ENCODE measurements at regions not wholly inside any gene's neighbourhood (a gene's known extent, or its start where the extent isn't known, plus 50 kb on each side); places are given as distances from the start of the nearest gene placed in this dataset.

DNA sequence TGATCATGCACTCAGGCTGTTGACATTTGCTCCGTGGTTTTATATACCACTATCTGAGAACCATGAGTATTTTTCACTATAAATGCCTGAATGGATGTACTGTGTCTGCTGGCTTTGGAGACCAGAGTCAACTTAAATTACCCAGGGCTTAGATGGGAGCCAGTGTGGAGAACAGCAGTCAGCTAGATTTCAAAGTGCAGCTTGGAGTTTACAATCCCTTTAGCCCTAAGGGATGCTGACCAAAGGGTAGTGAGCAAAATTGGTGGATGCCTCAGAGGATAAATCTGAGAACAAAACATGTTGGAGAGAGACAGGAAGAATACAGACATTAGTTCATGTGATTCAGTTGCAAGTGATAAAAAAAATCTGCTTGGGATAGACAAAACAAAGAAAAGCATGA, 327.5 kb downstream of the C11orf87 start:
- DNase-seq (ENCODE audit: low spot score), result no peak

DNA sequence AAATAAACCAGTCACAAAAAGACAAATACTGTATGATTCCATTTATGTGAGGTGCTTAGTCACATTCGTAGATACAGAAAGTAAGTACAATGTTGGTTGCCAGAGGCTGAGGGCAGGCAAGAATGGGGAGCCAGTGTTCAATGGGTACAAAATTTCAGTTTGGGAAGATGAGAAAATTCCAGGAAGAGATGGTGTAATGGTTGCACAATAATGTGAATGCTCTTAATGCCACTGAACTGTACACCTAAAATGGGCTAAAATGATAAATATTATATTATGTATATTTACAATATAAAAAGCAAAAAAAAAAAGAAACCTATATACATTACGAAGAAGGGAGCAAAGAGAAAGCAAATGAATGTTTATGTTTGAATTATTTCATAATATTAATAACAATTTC, 329.0 kb downstream of the C11orf87 start:
- no peak for DNase-seq (ENCODE audit: low spot score)

DNA sequence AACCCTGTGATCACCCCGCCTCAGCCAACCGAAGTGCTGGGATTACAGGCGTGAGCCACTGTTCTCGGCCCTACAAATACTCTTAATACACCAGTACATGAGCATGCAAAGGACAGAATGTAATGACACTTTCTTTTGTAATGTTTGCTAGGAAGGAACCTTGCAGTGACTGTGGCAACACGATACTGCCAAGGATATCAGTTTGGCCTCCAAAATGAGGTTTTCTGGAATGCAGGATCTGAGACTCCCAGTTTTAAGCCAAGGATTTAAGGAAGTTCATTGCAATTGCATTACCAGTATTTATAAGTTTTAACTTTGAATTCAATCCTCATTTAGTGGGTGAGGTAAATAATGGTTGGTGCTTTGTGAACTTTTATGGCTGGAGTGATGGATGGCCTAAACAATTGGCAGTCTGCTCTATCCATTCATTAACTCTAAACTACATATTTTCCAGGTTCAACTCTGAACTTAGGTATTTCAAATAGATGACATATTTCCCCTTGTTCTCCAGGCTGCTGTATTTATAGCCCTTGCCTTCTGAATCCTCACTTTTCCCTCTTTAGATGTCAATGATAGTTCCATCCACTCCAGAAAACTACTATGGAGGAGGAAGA, 330.3 kb downstream of the C11orf87 start:
- peak; percentile 18 for DNase-seq (ENCODE audit: low spot score)

DNA sequence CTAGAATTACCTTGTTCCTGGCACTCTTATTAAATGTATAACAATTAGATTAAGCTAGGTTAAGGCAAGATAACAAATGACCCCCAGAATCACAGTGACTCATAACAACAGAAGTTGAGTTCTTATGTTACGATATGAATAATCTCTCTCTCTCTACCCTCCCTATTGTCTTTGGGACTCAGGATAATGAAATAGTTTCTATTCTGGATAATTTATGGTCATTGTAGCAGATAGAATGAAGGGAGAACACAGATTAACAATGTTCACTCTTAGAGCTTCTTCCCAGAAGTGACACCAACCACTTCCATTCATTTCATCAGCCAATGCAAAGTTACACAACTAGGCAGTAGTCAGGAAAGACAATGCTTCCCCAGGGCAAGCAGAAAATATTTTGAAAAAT, 334.5 kb downstream of the C11orf87 start:
- no peak for DNase-seq (ENCODE audit: low spot score)

DNA sequence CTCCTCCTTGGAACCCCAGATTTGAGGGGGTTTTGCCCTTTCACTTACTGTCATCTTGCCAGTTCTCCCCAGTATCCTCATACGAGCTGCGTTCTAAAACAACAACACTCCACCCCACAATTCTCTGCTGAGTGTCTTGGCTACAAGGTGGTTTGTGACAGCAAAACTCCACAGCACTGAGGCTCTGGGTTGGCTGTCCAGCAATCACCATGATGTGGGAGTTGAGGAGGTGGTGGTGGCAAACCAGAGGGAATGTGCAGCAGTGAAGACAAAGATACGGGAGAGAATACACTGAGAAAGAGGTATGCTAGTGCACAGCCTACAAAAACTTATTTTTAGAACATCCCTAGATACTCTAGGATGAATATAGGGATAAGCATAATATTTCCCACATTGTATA, 335.0 kb downstream of the C11orf87 start:
- DNase-seq (ENCODE audit: low spot score), result no peak

DNA sequence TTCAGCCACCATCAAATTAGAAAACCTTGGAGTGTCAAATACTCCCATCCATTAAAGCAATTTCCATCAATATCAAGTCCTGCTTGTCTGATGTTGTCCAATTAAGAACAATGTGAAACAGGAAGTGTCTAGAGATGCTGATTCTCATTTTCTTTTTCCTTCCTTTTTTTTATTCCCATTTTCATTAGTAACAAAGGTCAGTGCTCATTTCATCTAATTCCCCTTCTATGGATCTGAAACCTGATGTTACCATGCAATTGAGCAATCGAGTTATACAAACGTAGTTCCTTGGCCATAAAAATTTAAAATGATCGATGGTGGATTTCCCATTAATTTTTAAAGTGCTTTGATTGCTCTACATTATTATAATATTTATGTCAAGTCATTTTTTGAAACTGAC, 330.6 kb upstream of the ZC3H12C start:
- DNase-seq (ENCODE audit: low spot score), result no peak

DNA sequence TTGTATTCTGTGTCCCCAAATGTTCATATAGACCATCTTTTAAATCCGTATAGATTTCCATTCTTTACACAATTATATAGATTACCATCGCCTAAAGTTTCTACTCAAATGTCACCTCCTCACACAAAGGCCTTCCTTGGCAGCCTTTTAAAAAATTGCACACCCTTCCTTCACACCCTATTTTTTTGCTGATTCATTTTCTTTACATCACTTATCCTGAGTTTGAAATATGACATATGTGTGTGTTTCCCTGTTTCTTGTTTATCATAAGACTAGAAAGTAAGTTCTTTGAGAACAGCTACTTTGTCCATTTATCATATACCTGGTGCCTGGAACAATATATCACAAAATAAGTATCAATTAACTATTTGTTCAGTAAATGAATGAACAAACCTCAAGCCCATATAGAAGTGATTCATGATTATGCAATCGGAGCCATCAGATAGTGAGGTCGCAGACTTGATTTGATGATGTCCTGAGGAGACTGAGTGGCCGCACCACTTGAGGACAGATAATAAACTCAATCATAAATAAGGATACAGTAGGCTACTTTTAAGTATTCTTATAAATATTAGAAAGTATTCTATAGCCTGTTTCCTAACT, 327.4 kb upstream of the ZC3H12C start:
- no peak for DNase-seq (ENCODE audit: low spot score)

DNA sequence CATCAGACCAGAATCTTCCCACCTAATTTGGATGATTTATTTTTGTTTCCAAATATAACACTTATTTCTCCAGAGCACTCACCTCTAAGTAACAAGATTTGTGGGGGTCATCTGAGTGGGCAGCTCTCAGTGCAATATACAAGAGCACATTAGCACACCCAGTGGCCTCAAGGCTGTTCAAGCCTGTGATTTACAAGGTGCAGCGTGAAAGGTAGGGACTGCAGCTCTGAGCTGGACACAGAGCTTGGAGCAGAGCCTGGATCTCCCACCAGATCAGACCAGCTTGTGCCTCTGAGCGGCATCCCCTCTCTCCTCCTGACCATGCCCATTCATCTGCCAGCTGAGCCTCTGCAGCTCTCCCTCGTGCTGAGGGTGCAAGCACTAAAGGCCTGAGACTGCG, 323.3 kb upstream of the ZC3H12C start:
- DNase-seq (ENCODE audit: low spot score), result no peak

DNA sequence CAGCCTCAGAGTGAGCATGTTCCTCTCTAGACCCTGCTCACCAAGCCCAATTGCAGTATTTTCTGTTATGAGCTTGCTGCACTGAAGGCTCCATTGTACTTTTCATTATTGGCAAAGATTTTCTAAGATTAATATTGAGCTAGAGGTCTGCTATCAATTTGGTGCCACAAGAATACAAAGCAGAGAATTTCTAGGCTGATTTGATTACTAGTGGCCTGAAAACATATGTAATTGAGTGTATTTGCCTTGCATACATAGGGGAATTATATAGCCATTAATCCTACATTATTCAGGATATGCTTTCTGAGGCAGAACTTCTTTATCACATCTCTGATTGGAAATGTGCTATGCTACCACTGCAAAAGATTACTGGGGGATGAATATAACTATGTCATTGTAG, 322.9 kb upstream of the ZC3H12C start:
- no peak for DNase-seq (ENCODE audit: low spot score)

DNA sequence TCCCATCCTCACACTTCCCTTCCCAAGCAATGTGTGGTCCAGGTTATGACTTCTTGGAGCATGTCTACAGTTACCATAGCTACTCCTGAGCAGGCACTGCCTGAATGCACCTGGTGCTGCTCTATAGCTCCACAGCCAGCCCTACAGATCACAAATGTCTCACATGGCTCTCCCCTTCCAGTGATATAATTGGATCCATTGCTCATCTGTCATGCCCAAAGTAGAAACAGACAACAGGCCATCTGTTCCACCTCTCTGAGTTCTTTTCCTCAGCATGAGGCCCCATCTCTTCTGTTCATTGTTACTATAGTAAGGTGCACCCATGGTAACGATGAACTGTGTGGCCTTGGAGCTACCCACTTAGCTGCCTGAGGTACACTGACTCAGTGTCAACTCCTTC, 320.3 kb upstream of the ZC3H12C start:
- DNase-seq (ENCODE audit: low spot score), result no peak

DNA sequence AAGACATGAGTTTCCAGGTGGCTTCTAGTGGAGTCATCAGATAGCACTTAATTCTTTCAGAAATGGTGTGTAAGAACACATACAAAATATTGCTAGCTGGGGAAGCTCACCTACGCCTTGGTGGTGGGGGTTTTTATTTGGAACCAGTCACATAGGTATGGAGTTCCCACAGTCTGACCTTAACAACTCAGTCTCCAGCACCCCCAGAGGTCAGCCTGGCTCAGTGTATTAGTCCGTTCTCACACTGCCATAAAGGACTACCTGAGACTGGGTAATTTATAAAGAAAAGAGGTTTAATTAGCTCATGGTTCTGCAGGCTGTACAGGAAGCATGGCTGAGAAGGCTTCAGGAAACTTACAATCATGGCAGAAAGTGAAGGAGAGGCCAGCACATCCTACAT, 317.5 kb upstream of the ZC3H12C start:
- DNase-seq (ENCODE audit: low spot score), result no peak

DNA sequence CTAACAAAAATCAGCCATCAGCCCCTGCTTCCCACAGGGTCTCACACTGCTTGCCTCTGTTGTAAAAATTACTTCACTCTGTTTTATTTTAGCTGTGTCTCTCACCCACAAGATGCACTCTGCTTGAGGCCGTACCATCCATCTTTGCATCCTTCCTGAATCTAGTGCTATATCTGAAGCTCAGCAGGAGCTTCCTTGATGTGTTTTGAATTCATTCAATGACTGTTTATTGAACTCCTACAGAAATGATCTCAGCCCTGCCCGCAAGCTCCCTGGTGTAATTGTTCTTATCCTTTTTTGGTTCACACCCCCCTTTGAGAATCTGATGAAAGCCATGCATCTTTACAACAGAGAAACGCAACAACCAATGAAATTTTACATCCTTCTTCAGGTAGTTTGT, 310.2 kb upstream of the ZC3H12C start:
- no peak for DNase-seq (ENCODE audit: low spot score)

DNA sequence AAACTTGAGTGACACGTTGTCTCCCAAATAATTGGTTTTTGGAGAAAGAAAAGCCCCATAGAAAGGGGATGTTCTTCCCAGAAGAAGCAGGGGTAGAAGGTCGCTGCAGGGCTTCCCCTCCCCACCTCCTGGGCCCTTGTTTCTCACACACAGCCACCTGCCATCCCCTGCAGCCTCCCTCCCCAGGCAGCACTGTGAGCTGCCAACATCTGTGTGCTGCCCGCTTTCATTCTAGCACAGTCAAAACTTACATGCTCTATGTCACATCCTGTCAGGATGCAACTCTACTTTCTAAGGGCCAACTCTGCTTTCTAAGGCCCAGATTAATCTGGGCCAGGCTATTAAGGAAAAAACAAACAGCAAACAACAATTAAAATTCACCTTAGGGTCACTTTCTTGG, 309.4 kb upstream of the ZC3H12C start:
- DNase-seq (ENCODE audit: low spot score), result no peak

DNA sequence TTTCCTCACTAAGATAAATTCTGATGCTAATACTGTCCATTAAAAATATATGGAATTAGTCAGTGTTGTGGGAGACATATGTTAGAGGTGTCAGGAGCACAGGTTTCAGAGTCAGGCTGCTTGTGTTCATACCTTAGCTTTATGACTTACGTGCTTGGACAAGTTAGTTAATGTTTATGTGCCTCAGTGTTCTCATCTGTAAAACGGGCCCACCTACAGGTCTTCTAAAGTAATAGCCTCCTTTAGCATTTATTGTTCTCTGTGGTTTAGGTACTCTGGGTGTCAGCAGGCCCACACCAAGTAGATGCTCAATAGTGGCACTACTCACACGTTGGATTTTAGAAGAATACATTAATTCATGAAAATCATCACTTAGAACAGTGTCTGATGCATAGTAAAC, 308.7 kb upstream of the ZC3H12C start:
- DNase-seq (ENCODE audit: low spot score), result no peak

DNA sequence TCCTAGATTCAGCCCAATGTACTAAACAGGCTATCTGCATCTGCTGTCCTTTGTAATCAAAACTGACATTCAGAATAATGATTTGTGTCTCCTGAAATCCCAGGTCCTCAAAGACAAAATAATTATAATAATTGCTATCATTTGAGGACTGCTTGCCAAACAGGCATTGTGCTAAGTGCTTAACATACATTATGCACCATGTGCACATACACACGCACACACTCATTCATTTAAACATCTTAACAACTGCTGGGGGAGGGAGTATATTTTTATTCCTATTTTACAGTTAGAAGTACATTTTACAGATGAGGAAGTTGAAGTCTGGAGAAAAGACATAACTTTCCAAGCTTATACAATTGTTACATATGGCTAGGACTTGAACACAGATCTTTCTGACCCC, 308.0 kb upstream of the ZC3H12C start:
- DNase-seq (ENCODE audit: low spot score), result no peak

DNA sequence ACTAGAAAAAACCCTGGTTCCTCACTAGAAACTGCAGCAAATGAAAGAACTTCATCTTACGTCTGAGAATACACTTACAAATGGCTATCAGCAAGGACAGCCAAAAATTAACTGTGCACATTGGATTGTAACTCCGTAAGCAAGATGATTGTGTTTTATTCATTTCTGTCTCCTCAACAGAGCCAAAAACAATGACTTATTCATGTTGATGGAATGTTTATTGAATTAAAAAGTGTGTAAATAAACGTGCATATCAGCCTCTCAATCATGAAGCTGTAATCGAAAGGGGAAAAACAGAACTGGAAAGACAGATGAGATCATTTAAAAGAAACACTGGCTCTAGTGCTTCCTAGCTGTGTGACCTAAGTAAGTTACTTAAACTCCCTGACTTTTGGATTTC, 307.5 kb upstream of the ZC3H12C start:
- DNase-seq (ENCODE audit: low spot score), result peak; percentile 30

DNA sequence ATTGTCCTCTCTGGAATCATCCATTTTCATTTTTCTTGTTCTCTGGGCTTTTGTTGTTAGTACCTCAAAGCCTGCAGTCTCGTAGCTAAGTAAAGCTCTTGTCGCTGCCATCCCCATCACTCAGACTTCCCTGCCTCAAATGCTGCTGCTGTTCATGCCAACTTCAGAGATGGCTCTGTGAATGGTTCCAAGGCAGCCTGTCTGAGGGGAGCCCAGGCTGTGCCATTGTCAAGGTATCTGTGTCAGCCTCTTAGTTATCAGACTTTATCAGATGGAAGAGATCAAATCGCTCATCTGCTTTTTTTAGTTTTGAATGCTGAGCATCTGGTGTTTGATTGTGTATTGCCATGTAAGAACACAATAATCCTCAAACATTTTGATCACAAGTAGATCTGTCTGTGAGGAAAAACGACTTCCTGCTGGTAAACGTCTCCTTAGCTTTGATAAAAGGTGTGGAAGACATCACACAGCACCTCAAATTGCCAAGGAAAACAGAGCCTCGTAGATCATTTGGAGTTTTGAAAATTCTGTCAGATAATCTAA, 304.2 kb upstream of the ZC3H12C start:
- DNase-seq (ENCODE audit: low spot score), result no peak

DNA sequence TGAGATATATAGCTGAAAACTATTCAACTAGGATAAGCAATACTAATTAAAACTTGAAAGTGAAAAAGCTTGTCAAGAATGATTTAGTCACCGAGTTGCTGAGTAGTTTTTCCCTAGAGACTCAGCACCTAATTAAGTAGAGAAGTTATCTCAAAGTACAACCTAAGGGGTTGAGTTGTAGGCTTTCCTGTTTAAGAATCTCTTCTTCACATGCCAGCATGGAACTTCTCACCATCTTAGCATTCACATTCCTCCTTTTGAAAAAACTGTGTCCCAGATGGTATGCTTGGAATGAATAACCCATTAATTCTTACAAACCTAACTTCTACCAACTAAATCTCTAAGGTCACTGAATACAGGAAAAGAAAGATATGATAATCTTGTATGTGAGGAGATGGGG, 303.3 kb upstream of the ZC3H12C start:
- peak; percentile 61 for DNase-seq (ENCODE audit: low spot score)

DNA sequence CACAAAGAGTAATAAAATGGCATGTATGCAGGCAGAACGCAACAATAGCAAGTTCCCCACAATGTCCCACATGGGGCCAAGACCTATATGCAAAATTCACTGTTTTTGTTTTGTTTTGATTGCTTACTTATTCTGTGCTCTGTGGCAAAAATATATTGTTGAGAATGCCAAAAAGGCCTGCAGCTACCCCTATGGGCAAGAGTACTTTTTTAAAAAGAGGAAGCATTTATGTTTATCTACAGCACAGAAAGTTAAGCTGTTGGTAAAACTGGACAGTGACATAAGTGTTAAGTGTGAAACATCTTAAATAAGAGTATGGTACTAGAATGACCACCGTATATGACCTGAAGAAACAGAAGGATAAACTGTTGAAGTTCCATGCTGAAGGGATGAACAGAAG, 301.9 kb upstream of the ZC3H12C start:
- DNase-seq (ENCODE audit: low spot score), result no peak

DNA sequence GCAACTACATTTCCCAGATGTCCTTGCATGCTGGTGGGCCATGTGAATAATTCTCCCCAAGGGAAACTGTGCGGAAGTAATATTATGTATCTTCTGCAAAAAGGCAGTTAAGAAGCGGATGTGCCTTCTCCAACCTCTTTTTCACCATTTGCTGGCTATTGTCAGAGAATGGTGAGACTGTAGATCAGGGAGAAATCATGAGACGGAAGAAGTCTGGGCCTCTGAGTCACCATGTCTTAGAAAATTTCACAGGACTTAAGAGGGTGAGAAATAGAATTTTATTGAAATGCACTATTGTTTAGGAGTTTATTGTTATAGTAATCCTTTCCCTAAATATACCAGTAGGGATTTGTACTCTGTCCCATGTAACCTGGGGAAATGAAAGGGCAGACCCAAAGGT, 298.7 kb upstream of the ZC3H12C start:
- DNase-seq (ENCODE audit: low spot score), result no peak

DNA sequence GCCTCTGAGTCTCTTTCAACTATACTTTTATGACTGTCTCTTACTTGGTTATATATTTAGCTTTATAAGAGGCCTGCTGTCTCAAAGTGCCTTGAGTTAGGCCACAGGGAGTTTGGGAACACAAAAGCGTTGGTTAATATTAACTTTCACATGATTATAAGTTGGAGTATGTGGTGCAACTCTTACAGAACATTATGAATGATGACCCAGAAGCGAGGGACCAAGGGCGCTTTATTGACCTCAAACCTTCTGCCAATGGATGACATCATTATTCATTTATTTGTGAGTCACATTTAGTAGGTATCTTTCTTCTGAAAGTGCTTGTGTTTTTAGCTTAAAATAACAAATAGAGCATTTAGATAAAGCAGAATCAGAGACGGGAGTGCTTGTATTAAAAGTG, 298.0 kb upstream of the ZC3H12C start:
- DNase-seq (ENCODE audit: low spot score), result no peak

DNA sequence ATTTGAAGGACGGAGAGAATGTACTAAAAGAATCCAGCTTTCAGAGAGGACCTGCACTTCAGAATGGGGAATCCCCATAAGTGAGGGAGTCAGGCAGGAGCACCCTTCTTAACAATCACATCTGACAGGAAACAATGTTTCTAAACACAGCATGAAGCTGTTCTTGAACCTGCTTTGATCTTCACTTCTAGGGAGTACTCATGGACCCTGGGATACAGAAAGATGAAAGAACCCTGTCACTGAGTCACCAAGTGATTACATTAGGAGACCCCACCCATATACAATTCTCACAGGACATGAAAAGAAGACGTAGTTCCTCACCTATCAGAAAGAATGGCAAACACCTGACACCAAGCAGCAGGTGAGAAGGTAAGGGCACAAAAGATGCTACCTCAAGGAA, 296.9 kb upstream of the ZC3H12C start:
- no peak for DNase-seq (ENCODE audit: low spot score)

DNA sequence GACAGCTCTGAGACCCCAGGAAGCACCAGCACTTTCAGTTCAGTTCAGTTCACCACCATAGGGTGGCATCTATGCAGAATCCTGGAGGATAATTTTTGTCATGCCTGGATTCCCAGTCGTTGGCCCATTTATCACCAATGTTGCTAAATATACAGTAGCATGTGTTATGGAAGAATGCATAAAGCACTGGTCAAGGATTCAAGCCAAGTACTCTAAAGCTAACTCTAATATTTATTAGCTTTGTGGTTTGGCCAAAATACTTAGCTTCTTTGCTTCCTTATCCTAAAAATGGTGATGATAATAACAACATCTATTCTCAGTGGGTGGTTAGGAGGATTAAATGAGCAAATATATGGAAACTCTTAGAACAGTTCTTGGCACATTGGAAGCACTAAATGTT, 294.7 kb upstream of the ZC3H12C start:
- DNase-seq (ENCODE audit: low spot score), result no peak

DNA sequence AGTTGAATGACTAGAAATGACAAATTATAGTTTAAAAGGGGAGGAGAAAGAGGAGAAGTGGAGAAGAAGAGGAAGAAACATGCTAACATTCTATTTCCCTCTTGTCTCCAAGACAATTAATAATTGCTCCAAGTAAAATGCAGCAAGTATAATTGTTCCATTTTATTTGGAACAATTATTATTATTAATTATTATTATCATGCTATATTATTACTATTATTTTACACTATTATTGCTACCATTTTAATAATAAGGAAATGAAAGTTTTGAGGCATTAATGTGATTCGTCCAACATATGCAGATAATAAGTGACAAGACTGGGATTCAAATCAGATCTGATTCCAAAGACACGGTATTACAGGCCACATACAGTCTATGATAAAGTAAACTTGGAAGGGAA, 293.6 kb upstream of the ZC3H12C start:
- no peak for DNase-seq (ENCODE audit: low spot score)

Data from AG08395 (cell line).